GM21367 (cell line): ENCODE measurements at regions not wholly inside any gene's neighbourhood (a gene's known extent, or its start where the extent isn't known, plus 50 kb on each side); places are given as distances from the start of the nearest gene placed in this dataset.

Experiments
- ATAC-seq: cut with Tn5 transposase; IDR thresholded peaks from one replicate; pipeline ENCODE4 v1.9.1; 2021; ENCODE audit not compliant: unreplicated experiment

GRCh38 chr7:41252957-41253356 lies 449.9 kb downstream of the INHBA start:
- ATAC-seq, result no peak

- ATAC-seq, result no peak
Observed at GRCh38 chr7:41252551-41252950, 450.3 kb downstream of the INHBA start.

- no peak for ATAC-seq
Observed at GRCh38 chr7:41247143-41247865, 455.6 kb downstream of the INHBA start.

GRCh38 chr7:41245916-41246315 lies 457.0 kb downstream of the INHBA start:
- no peak for ATAC-seq

GRCh38 chr7:41244246-41244645 lies 458.6 kb downstream of the INHBA start:
- no peak for ATAC-seq

- no peak for ATAC-seq
Observed at GRCh38 chr7:41241641-41242040, 461.2 kb downstream of the INHBA start.

GRCh38 chr7:41239596-41239995 lies 463.3 kb downstream of the INHBA start:
- no peak for ATAC-seq

GRCh38 chr7:41238851-41239331 lies 464.0 kb downstream of the INHBA start:
- no peak for ATAC-seq

- no peak for ATAC-seq
Observed at GRCh38 chr7:41237956-41238355, 464.9 kb downstream of the INHBA start.

GRCh38 chr7:41232086-41232485 lies 470.8 kb downstream of the INHBA start:
- ATAC-seq, result no peak

GRCh38 chr7:41224063-41224763 lies 478.7 kb downstream of the INHBA start:
- no peak for ATAC-seq

GRCh38 chr7:41222746-41223145 lies 480.1 kb downstream of the INHBA start:
- ATAC-seq, result no peak

GRCh38 chr7:41220266-41220665 lies 482.6 kb downstream of the INHBA start:
- no peak for ATAC-seq

- no peak for ATAC-seq
Observed at GRCh38 chr7:41219276-41219675, 483.6 kb downstream of the INHBA start.

GRCh38 chr7:41217306-41217705 lies 485.6 kb downstream of the INHBA start:
- no peak for ATAC-seq

GRCh38 chr7:41207141-41207540 lies 495.7 kb downstream of the INHBA start:
- ATAC-seq, result no peak

GRCh38 chr7:41206267-41206666 lies 496.6 kb downstream of the INHBA start:
- peak; percentile 10 for ATAC-seq

- peak; percentile 56 for ATAC-seq
Observed at GRCh38 chr7:41205600-41205999, 497.3 kb downstream of the INHBA start.

- no peak for ATAC-seq
Observed at GRCh38 chr7:41203542-41203941, 499.3 kb downstream of the INHBA start.

- ATAC-seq, result no peak
Observed at GRCh38 chr7:41201021-41201420, 501.9 kb downstream of the INHBA start.

- no peak for ATAC-seq
Observed at GRCh38 chr7:41199136-41199535, 503.8 kb downstream of the INHBA start.

- ATAC-seq, result no peak
Observed at GRCh38 chr7:41198502-41198901, 504.4 kb downstream of the INHBA start.
